ENCODE measurements at regions not wholly inside any gene's neighbourhood (a gene's known extent, or its start where the extent isn't known, plus 50 kb on each side); places are given as distances from the start of the nearest gene placed in this dataset.
"Not testable (repeated sequence)": the region's sequence is repeated elsewhere in the genome, so short reads cannot be mapped to it uniquely, and the experiment has no call there.

- not testable (repeated sequence) for TF ChIP-seq CTCF (conservative IDR thresholded peaks at IDR 0.05; ENCODE audit: low read depth in 2 of 2); POLR2AphosphoS5 (IDR thresholded peaks at IDR 0.05; ENCODE audit: low read depth); EZH2 (IDR thresholded peaks at IDR 0.05; ENCODE audit: low read depth, unreplicated experiment); JUNB (IDR thresholded peaks at IDR 0.05; ENCODE audit: unreplicated experiment); EZH2phosphoT487 (IDR thresholded peaks at IDR 0.05; ENCODE audit: unreplicated experiment); REST (IDR thresholded peaks at IDR 0.05; ENCODE audit: unreplicated experiment); ETS1 (IDR thresholded peaks at IDR 0.05); ZNF114 (CRISPR knock-in tag; IDR thresholded peaks at IDR 0.05); STAT1 (IDR thresholded peaks at IDR 0.05; ENCODE audit: unreplicated experiment); CREB1 (CRISPR knock-in tag; IDR thresholded peaks at IDR 0.05; ENCODE audit: low read depth)
Measured at GRCh38 chr10:117777222-117777621, 234.7 kb downstream of the EMX2 start.

All from GM23338 (cell line).